GM12878 (cell line): ENCODE measurements at regions not wholly inside any gene's neighbourhood (a gene's known extent, or its start where the extent isn't known, plus 50 kb on each side); places are given as distances from the start of the nearest gene placed in this dataset.

ENCODE experiments used
- ATAC-seq: fragments of 200-7000 bp; cut with Tn5 transposase; 3 replicates; pipeline ENCODE4 v1.9.1; 2020; ENCODE audit warnings: mild to moderate bottlenecking, moderate library complexity
- BruUV-seq: library from RNA; stranded (reverse); fragments of 400-500 nt; replicated peaks from 2 replicates; lab custom pipeline; 2021; lab: Mats Ljungman, UMichigan
- CTCF ChIA-PET: fragments of 300-600 bp; sonication (Branson Sonifier 250); formaldehyde crosslinking; extraction: SDS; loops from one replicate; lab custom pipeline; 2021; ENCODE audit warnings: inconsistent platforms; lab: Yijun Ruan, JAX
- POLR2A ChIA-PET: fragments of 350-600 bp; formaldehyde crosslinking; extraction: SDS; loops from one replicate; lab custom pipeline; 2021; ENCODE audit warnings: inconsistent platforms; lab: Charles Lee
- RAD21 ChIA-PET: fragments of 300-600 bp; sonication (Branson Sonifier 250); formaldehyde crosslinking; loops from one replicate; lab custom pipeline; 2023; ENCODE audit warnings: antibody characterized with exemption; ENCODE audit not compliant: unreplicated experiment; lab: Charles Lee
- SMC1A ChIA-PET: fragments of 300-600 bp; sonication (Branson Sonifier 250); formaldehyde crosslinking; loops from one replicate; lab custom pipeline; 2023; ENCODE audit not compliant: unreplicated experiment, uncharacterized antibody; lab: Charles Lee
- DNase-seq: peaks from one replicate; pipeline ENCODE4 v3.0.0-alpha.2; 2011; ENCODE audit warnings: low read depth, low spot score
- FAIRE-seq: peaks from 3 replicates; lab custom pipeline; 2011; peaks lifted over from hg19 to GRCh38; lab: Jason Lieb, UNC
- H2AFZ ChIP-seq: 2 replicates; pipeline ENCODE4 v1.6.0; 2011; ENCODE audit warnings: low read depth, low read length, control low read depth; ENCODE audit not compliant: control insufficient read depth
- H3K27ac ChIP-seq: 2 replicates; pipeline ENCODE4 v1.5.1; 2011; ENCODE audit warnings: control low read depth; ENCODE audit not compliant: control insufficient read depth, insufficient read depth
- H3K27me3 ChIP-seq, 2 experiments: replicated peaks in 1 of 2; 2 replicates each; pipeline versions ENCODE4 v1.6.0 to v1.6.1; 2011; ENCODE audit warnings: low read length in 1 of 2; ENCODE audit not compliant: control insufficient read depth in 2 of 2, insufficient read depth in 2 of 2
- H3K36me3 ChIP-seq, 2 experiments: 2 replicates each; pipeline ENCODE4 v1.5.1; 2011; ENCODE audit warnings: low read length in 1 of 2; ENCODE audit not compliant: control insufficient read depth in 2 of 2, insufficient read depth in 2 of 2
- H3K4me1 ChIP-seq: 2 replicates; pipeline ENCODE4 v1.6.1; 2011; ENCODE audit warnings: mild to moderate bottlenecking, low read length, moderate library complexity, mixed read lengths; ENCODE audit not compliant: control insufficient read depth, insufficient read depth
- H3K4me2 ChIP-seq: 2 replicates; pipeline ENCODE4 v1.6.0; 2011; ENCODE audit warnings: control low read depth; ENCODE audit not compliant: control insufficient read depth, insufficient read depth
- H3K4me3 ChIP-seq: fragments of 200-600 bp; sonication (generic); 2 replicates; pipeline ENCODE4 v1.5.1; 2016
- H3K79me2 ChIP-seq: 2 replicates; pipeline ENCODE4 v1.6.0; 2011; ENCODE audit warnings: low read length; ENCODE audit not compliant: control insufficient read depth, insufficient read depth
- H3K9ac ChIP-seq: 2 replicates; pipeline ENCODE4 v1.8.0; 2011; ENCODE audit warnings: low read length, control low read depth, mixed read lengths; ENCODE audit not compliant: control insufficient read depth, insufficient read depth
- H3K9me3 ChIP-seq: replicated peaks from 3 replicates; pipeline ENCODE4 v1.5.1; 2011; ENCODE audit warnings: mild to moderate bottlenecking, low read length; ENCODE audit not compliant: control insufficient read depth, insufficient read depth
- H4K20me1 ChIP-seq: 2 replicates; pipeline ENCODE4 v1.6.0; 2011; ENCODE audit not compliant: control insufficient read depth, insufficient read depth
- CBFB ChIP-seq: IDR thresholded peaks from 2 replicates; pipeline ENCODE4 v1.6.1; 2016; ENCODE audit warnings: antibody characterized with exemption, low read depth
- CBX3 ChIP-seq: fragments of 200-600 bp; sonication (generic); IDR thresholded peaks from 2 replicates; pipeline ENCODE4 v1.6.1; 2016; ENCODE audit warnings: low read depth, borderline replicate concordance
- CBX5 ChIP-seq: sonication (generic); IDR thresholded peaks from 2 replicates; pipeline ENCODE4 v1.6.1; 2016; ENCODE audit warnings: low read depth, moderate library complexity, mild to moderate bottlenecking, inconsistent platforms
- CEBPB ChIP-seq, 2 experiments: fragments of 150-350 bp in 1 of 2; IDR thresholded peaks; 2 replicates each; pipeline ENCODE4 v1.6.1; 2012 to 2014; ENCODE audit warnings: low read depth in 2 of 2, low read length in 2 of 2, borderline replicate concordance in 1 of 2, inconsistent platforms in 1 of 2
- CHD1 ChIP-seq: IDR thresholded peaks from 2 replicates; pipeline ENCODE4 v1.6.1; 2012; ENCODE audit warnings: low read depth, low read length, improper control_type of control experiment
- MXI1 ChIP-seq: fragments of 150-350 bp; IDR thresholded peaks from 2 replicates; pipeline ENCODE4 v1.6.1; 2011; ENCODE audit warnings: low read depth, mild to moderate bottlenecking, inconsistent platforms, low read length, improper control_type of control experiment
- NFYB ChIP-seq: IDR thresholded peaks from 2 replicates; pipeline ENCODE4 v1.6.1; 2011; ENCODE audit warnings: low read depth, mild to moderate bottlenecking, low read length, improper control_type of control experiment, moderate library complexity; ENCODE audit not compliant: insufficient read depth
- POLR2AphosphoS2 ChIP-seq: IDR thresholded peaks from 2 replicates; pipeline ENCODE4 v1.6.1; 2011; ENCODE audit warnings: low read depth, mild to moderate bottlenecking, low read length, improper control_type of control experiment, moderate library complexity
- RBBP5 ChIP-seq: fragments of 200-600 bp; sonication (generic); conservative IDR thresholded peaks from 2 replicates; pipeline ENCODE4 v1.6.1; 2016
- RCOR1 ChIP-seq: conservative IDR thresholded peaks from 2 replicates; pipeline ENCODE4 v1.6.1; 2012; ENCODE audit warnings: low read depth, low read length, improper control_type of control experiment
- SMAD1 ChIP-seq: fragments of 450-650 bp; IDR thresholded peaks from 2 replicates; pipeline ENCODE4 v1.6.1; 2018; ENCODE audit warnings: mild to moderate bottlenecking, low read depth; ENCODE audit not compliant: partially characterized antibody
- YBX1 ChIP-seq: fragments of 450-650 bp; IDR thresholded peaks from 2 replicates; pipeline ENCODE4 v1.6.1; 2016; ENCODE audit warnings: antibody characterized with exemption
- ZNF384 ChIP-seq: IDR thresholded peaks from 2 replicates; pipeline ENCODE4 v1.6.1; 2012; ENCODE audit warnings: low read depth, mild to moderate bottlenecking, low read length, improper control_type of control experiment, borderline replicate concordance
- whole genome bisulfite sequencing: methylation state at CpG from one replicate; pipeline ENCODE4 v1.1.6; 2016; ENCODE audit warnings: low lambda C conversion rate; ENCODE audit not compliant: insufficient replicate concordance, insufficient coverage; ENCODE audit errors: missing lambda C conversion rate; 5-methylcytosine and 5-hydroxymethylcytosine counted together
- in situ Hi-C: fragments of 300-500 bp; cut with MboI; formaldehyde crosslinking; loops from 9 replicates; pipeline ENCODE4 v1.14.3; 2018; ENCODE audit warnings: mixed read lengths
- intact Hi-C: fragments of 100-400 bp; cut with micrococcal nuclease; formaldehyde crosslinking; loops from one replicate; pipeline ENCODE4 v1.14.2; 2022; ENCODE audit not compliant: unreplicated experiment
- TF ChIP-seq, protein P1 (sequence below): fragments of 450-650 bp; IDR thresholded peaks from 2 replicates; pipeline ENCODE4 v1.6.1; 2017; ENCODE audit warnings: mild to moderate bottlenecking, moderate library complexity
- TF ChIP-seq, protein P2 (sequence below): fragments of 450-650 bp; IDR thresholded peaks from 2 replicates; pipeline ENCODE4 v1.6.1; 2016; ENCODE audit warnings: mild to moderate bottlenecking, moderate library complexity, borderline replicate concordance
- TF ChIP-seq, protein P3 (sequence below): IDR thresholded peaks from 2 replicates; pipeline ENCODE4 v1.6.1; 2011; ENCODE audit warnings: low read depth, mild to moderate bottlenecking, low read length, moderate library complexity, borderline replicate concordance; ENCODE audit errors: extremely low read depth

DNA sequence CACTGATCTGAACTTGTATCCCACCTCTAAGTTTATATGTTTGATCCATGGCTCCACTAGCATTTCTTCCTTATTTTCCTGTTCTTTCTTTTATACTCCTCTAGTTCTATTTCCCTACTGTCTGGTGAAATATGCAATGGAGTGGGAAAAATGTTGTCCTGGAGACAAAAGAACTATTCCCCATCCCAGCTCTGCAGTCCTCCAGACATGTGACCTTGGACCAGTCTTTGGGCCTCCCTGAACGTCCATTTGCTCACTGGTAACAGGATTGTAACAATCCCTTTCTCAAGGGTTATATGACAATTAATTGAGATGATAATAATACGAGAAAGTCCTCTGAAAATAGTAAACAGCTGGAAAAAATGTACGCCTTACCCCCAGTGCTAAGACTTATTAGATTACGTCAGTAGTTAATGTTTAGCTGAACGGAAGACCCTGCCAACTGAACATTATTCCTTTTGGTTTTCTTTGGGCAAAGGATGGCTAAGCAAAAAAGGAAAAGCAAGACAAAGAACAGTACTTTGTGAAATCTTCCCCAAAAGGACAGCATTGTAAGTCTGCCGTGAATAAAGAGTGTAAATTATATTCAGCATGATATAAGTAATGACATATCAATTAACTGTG is 302.3 kb upstream of the PPARGC1A start:
- H2AFZ ChIP-seq, result no peak overlapping the region
- RAD21 ChIA-PET, result no interaction called here
- no peaks in the 10 kb centered on the region for H3K9me3 ChIP-seq
- 58% methylated on average over 6 of the region's 6 CpGs for WGBS
- POLR2A ChIA-PET, result no interaction called here
- no peaks in the 10 kb centered on the region for H3K27me3 ChIP-seq
- no peaks in the 10 kb centered on the region for H4K20me1 ChIP-seq
- no peaks in the 10 kb centered on the region for H3K79me2 ChIP-seq
- no peak for FAIRE-seq
- H3K4me1 ChIP-seq, result no peaks in the 10 kb centered on the region
- H3K27ac ChIP-seq, result no peak overlapping the region
- H3K36me3 ChIP-seq, result no peaks in the 10 kb centered on the region
- CTCF ChIA-PET, result no interaction called here
- intact Hi-C loops, result no loop called here
- H3K4me2 ChIP-seq, result no peak overlapping the region
- no peak overlapping the region for H3K9ac ChIP-seq
- ATAC-seq, result no peak
- TF ChIP-seq CBX3 (no peak), SMAD1 (no peak), RBBP5 (no peak), POLR2AphosphoS2 (no peak), NFYB (no peak), ZNF384 (no peak), MXI1 (no peak), CHD1 (no peak), CBFB (no peak), CEBPB (IDR thresholded peaks at IDR 0.05; ENCODE audit: borderline replicate concordance in 1 of 2, low read depth in 2 of 2, low read length in 2 of 2) (no peak), YBX1 (no peak), RCOR1 (no peak), CBX5 (no peak)
- TF ChIP-seq, protein P1, sequence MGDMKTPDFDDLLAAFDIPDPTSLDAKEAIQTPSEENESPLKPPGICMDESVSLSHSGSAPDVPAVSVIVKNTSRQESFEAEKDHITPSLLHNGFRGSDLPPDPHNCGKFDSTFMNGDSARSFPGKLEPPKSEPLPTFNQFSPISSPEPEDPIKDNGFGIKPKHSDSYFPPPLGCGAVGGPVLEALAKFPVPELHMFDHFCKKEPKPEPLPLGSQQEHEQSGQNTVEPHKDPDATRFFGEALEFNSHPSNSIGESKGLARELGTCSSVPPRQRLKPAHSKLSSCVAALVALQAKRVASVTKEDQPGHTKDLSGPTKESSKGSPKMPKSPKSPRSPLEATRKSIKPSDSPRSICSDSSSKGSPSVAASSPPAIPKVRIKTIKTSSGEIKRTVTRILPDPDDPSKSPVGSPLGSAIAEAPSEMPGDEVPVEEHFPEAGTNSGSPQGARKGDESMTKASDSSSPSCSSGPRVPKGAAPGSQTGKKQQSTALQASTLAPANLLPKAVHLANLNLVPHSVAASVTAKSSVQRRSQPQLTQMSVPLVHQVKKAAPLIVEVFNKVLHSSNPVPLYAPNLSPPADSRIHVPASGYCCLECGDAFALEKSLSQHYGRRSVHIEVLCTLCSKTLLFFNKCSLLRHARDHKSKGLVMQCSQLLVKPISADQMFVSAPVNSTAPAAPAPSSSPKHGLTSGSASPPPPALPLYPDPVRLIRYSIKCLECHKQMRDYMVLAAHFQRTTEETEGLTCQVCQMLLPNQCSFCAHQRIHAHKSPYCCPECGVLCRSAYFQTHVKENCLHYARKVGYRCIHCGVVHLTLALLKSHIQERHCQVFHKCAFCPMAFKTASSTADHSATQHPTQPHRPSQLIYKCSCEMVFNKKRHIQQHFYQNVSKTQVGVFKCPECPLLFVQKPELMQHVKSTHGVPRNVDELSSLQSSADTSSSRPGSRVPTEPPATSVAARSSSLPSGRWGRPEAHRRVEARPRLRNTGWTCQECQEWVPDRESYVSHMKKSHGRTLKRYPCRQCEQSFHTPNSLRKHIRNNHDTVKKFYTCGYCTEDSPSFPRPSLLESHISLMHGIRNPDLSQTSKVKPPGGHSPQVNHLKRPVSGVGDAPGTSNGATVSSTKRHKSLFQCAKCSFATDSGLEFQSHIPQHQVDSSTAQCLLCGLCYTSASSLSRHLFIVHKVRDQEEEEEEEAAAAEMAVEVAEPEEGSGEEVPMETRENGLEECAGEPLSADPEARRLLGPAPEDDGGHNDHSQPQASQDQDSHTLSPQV, result no peak
- TF ChIP-seq, protein P2, sequence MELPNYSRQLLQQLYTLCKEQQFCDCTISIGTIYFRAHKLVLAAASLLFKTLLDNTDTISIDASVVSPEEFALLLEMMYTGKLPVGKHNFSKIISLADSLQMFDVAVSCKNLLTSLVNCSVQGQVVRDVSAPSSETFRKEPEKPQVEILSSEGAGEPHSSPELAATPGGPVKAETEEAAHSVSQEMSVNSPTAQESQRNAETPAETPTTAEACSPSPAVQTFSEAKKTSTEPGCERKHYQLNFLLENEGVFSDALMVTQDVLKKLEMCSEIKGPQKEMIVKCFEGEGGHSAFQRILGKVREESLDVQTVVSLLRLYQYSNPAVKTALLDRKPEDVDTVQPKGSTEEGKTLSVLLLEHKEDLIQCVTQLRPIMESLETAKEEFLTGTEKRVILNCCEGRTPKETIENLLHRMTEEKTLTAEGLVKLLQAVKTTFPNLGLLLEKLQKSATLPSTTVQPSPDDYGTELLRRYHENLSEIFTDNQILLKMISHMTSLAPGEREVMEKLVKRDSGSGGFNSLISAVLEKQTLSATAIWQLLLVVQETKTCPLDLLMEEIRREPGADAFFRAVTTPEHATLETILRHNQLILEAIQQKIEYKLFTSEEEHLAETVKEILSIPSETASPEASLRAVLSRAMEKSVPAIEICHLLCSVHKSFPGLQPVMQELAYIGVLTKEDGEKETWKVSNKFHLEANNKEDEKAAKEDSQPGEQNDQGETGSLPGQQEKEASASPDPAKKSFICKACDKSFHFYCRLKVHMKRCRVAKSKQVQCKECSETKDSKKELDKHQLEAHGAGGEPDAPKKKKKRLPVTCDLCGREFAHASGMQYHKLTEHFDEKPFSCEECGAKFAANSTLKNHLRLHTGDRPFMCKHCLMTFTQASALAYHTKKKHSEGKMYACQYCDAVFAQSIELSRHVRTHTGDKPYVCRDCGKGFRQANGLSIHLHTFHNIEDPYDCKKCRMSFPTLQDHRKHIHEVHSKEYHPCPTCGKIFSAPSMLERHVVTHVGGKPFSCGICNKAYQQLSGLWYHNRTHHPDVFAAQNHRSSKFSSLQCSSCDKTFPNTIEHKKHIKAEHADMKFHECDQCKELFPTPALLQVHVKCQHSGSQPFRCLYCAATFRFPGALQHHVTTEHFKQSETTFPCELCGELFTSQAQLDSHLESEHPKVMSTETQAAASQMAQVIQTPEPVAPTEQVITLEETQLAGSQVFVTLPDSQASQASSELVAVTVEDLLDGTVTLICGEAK, result no peak
- TF ChIP-seq, protein P3, sequence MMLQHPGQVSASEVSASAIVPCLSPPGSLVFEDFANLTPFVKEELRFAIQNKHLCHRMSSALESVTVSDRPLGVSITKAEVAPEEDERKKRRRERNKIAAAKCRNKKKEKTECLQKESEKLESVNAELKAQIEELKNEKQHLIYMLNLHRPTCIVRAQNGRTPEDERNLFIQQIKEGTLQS, result no peak
- H3K4me3 ChIP-seq, result no peak overlapping the region
- no TSS peak for BruUV-seq
- in situ Hi-C loops, result no loop called here
- SMC1A ChIA-PET, result interaction anchor here (0.6 kb wide), 1 partner anchor 14 kb away, joined by 3 read pairs; no protein-coding TSS in a partner anchor
- DNase-seq, result no peak
